ENCODE measurements at regions not wholly inside any gene's neighbourhood (a gene's known extent, or its start where the extent isn't known, plus 50 kb on each side); places are given as distances from the start of the nearest gene placed in this dataset.

DNA sequence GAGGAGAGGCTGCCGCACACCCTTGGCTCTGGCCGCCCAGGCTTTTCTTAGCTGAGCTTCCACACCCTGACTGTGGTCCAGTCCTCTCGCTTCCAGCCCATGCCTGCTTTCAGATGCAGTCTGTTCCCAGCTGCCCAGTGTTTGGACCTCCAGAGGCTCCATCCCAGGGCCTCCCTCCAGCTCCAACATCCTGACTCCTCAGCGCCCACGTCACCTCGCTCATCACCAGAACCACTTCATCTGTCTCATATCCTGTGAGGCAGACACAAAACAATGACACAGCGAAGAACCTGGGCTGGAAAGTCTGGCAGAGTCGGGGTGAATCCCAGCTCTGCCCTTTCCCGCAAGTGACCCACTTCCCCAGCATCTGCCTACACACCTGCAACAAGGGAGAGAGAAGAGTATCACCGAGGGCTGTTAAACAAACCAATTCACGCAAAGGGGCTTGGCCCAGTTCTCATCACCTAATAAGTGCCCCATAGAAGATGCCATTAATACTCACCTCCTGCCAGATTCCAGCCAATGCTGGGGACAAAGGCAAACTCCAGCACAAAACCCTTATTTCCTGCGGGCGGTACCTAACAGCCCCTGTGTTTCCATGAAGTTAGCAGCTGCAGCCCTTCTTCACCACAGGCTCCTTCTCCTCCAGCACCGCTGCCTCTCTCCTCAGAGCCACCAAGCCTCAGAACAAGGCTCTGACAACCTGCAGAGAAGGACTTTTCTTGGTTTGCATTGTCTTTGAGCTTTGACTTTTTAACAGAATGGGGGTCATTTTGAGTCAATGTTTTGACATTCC is 133.4 kb upstream of the CDH4 start:
- Histone ChIP-seq H3K9ac (ENCODE audit: low read length) (no peak overlapping the region), H3K4me3 (ENCODE audit: low read length) (no peak overlapping the region), H3K9me3 (ENCODE audit: control insufficient read depth, low read length) (no peaks in the 10 kb centered on the region), H3K36me3 (ENCODE audit: control insufficient read depth, insufficient read depth, low read length) (no peaks in the 10 kb centered on the region), H3K4me1 (ENCODE audit: control insufficient read depth, insufficient read depth, low read length) (no peaks in the 10 kb centered on the region), H3K27me3 (ENCODE audit: control insufficient read depth, insufficient read depth, low read length) (no peaks in the 10 kb centered on the region)

DNA sequence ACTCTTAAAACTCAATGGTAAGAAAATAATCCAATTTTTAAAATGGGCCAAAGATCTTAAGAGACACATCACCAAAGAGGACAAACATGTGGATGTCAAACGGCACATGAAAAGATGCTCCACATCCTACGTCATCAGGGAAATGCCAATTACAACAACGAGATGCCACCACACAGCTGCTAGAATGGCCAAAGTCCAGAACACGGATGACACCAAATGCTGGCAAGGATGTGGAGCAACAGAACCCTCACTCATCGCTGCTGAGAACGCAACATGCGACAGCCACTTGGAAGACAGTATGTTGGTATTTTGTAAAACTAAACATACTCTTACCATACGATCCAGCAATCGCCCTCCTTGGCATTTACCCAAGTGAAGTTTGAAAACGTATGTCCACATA is 132.8 kb upstream of the CDH4 start:
- Histone ChIP-seq H3K4me1 (ENCODE audit: control insufficient read depth, insufficient read depth, low read length) (no peaks in the 10 kb centered on the region), H3K9ac (ENCODE audit: low read length) (no peak overlapping the region), H3K27me3 (ENCODE audit: control insufficient read depth, insufficient read depth, low read length) (no peaks in the 10 kb centered on the region), H3K4me3 (ENCODE audit: low read length) (no peak overlapping the region), H3K36me3 (ENCODE audit: control insufficient read depth, insufficient read depth, low read length) (no peaks in the 10 kb centered on the region), H3K9me3 (ENCODE audit: control insufficient read depth, low read length) (no peaks in the 10 kb centered on the region)

DNA sequence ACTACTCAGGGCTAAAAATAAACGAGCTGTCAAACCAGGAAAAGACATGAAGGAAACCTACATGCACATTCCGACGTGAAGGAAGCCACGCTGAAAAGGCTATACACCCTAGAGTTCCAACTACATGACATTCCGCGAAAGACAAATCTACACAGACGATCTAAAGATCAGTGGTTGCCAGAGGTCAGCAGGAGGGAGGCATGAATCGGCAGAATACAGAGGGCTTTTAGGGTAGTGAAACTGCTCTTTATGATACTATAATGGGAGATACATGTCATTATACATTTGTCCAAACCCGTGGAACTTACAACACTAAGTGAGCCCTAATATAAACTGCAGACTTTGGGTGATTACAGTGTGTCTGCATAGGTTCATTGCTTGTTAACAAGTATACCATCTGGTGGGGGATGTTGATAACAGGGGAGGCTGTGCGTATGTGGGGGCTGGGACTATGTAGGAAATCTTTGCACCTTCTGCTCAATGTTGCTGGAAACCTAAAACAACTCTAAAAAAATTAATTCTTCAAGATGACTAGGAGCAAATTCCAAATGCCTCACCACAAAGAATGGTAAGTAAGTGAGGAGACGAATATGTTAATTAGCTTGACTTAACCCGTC is 132.2 kb upstream of the CDH4 start:
- Histone ChIP-seq H3K4me3 (ENCODE audit: low read length) (no peak overlapping the region), H3K9ac (ENCODE audit: low read length) (no peak overlapping the region), H3K36me3 (ENCODE audit: control insufficient read depth, insufficient read depth, low read length) (no peaks in the 10 kb centered on the region), H3K9me3 (ENCODE audit: control insufficient read depth, low read length) (no peaks in the 10 kb centered on the region), H3K4me1 (ENCODE audit: control insufficient read depth, insufficient read depth, low read length) (no peaks in the 10 kb centered on the region), H3K27me3 (ENCODE audit: control insufficient read depth, insufficient read depth, low read length) (no peaks in the 10 kb centered on the region)

DNA sequence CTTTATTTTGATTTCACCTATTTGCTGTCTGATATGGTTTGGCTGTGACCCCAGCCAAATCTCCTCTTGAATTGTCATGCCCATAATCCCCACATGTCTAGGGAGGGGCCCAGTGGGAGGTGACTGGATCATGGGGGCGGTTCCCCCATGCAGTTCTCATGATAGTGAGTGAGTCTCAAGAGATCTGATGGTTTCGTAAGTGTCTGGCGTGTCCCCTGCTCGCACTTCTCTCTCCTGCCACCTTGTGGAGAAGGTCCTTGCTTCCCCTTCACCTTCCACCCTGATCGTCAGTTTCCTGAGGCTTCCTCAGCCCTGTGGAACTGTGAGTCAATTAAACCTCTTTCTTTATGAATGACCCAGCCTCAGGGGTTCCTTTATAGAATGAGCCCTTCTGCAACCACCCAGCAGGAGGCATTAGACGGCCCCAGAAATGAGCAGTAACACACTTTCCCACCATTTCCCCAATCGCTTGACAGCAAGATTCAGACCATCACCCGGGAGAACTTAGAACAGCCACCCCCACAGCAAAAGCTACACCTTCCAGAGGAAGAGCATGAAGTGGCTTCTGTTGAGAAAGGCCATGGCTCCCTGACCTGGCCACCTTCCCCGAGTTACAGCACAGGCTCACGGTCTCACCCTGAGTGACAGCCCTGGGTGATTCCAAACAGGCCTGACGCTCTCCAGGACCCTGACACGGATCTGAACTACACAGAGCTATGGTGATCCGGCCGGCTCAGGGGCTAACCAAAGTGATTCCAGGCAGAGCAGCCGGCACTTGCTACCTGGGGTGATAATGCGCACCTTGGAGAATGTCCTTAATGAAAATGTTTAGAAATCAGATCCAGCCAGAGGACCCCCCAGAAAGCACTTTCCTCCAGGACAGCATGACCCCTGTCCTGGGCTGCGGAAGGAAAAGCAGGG is 131.2 kb upstream of the CDH4 start:
- H3K9me3 ChIP-seq (ENCODE audit: control insufficient read depth, low read length), result no peaks in the 10 kb centered on the region
- no peak overlapping the region for H3K4me3 ChIP-seq (ENCODE audit: low read length)
- H3K36me3 ChIP-seq (ENCODE audit: control insufficient read depth, insufficient read depth, low read length), result no peaks in the 10 kb centered on the region
- H3K27me3 ChIP-seq (ENCODE audit: control insufficient read depth, insufficient read depth, low read length), result no peaks in the 10 kb centered on the region
- no peaks in the 10 kb centered on the region for H3K4me1 ChIP-seq (ENCODE audit: control insufficient read depth, insufficient read depth, low read length)
- H3K9ac ChIP-seq (ENCODE audit: low read length), result no peak overlapping the region

DNA sequence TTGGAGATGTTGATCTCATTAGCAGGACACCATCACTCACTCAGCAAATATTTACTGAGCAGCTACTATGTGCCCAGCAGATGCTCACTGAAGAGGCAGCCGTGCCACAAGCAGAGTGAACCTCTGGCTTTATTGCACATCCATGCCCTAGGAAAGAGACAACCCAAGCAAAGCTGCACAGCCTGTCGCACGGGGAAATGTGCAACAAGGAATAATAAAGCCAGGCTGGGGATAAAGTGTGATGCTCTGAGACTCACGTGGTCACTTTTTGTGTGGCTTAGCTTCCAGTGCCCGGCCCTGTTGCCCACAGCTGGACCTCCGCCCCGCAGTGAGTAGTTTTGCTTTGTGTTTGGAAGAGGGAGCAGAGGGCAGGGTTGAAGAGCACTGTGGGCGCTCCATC is 130.4 kb upstream of the CDH4 start:
- H3K9me3 ChIP-seq (ENCODE audit: control insufficient read depth, low read length), result no peaks in the 10 kb centered on the region
- no peaks in the 10 kb centered on the region for H3K4me1 ChIP-seq (ENCODE audit: control insufficient read depth, insufficient read depth, low read length)
- H3K36me3 ChIP-seq (ENCODE audit: control insufficient read depth, insufficient read depth, low read length), result no peaks in the 10 kb centered on the region
- H3K27me3 ChIP-seq (ENCODE audit: control insufficient read depth, insufficient read depth, low read length), result no peaks in the 10 kb centered on the region
- no peak overlapping the region for H3K9ac ChIP-seq (ENCODE audit: low read length)
- H3K4me3 ChIP-seq (ENCODE audit: low read length), result no peak overlapping the region

DNA sequence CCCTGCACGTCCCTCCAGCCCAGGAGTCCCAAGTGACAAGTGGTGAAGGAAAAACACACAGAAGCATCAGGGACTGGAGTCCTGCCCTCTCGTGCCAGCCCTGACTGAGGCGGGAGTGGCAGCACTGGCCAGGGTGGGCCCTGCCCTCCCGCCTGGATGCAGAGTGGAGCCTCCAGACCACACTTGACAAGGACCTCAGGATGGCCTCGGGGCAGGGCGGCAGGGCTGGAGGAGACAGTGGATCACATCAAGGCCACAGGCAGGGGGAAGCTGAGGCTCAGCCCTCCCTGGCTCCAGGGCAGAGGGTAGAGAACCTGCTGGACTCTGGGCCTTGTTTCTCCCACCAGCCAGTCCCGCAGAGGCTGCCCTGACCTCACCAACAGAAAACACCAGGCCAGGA is 128.8 kb upstream of the CDH4 start:
- Histone ChIP-seq H3K36me3 (ENCODE audit: control insufficient read depth, insufficient read depth, low read length) (no peaks in the 10 kb centered on the region), H3K4me3 (ENCODE audit: low read length) (no peak overlapping the region), H3K9me3 (ENCODE audit: control insufficient read depth, low read length) (no peaks in the 10 kb centered on the region), H3K4me1 (ENCODE audit: control insufficient read depth, insufficient read depth, low read length) (no peaks in the 10 kb centered on the region), H3K9ac (ENCODE audit: low read length) (no peak overlapping the region), H3K27me3 (ENCODE audit: control insufficient read depth, insufficient read depth, low read length) (no peaks in the 10 kb centered on the region)

DNA sequence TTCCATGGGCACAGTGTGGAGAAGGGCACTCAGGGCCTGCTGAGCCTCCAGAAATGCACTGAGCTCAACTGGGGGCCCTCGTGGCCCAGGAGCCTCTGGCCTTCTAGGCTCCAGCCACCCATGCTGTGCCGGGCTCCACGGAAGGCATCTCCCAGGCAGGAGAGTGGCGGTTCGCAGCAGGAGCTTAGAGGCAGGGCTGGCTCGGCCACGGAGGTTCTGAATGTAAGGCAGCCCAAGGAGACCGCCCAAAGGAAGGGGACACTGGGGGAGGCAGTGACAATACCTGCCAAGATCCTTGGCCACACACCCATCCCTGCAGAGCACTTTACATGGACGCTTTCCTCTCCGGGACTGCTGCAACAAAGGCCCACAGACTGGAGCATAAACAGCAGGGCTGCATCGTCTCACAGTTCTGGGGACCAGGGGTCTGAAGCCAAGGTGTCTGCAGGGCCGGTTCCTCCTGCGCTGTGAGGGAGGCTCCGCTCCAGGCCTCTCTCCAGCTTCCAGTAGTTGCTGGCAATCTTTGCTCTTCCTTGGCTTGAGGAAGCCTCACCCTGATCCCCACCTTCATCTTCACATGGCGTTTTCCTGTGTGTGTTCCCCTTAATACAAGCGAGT is 128.2 kb upstream of the CDH4 start:
- no peaks in the 10 kb centered on the region for H3K36me3 ChIP-seq (ENCODE audit: control insufficient read depth, insufficient read depth, low read length)
- H3K27me3 ChIP-seq (ENCODE audit: control insufficient read depth, insufficient read depth, low read length), result no peaks in the 10 kb centered on the region
- no peak overlapping the region for H3K9ac ChIP-seq (ENCODE audit: low read length)
- no peaks in the 10 kb centered on the region for H3K4me1 ChIP-seq (ENCODE audit: control insufficient read depth, insufficient read depth, low read length)
- no peaks in the 10 kb centered on the region for H3K9me3 ChIP-seq (ENCODE audit: control insufficient read depth, low read length)
- H3K4me3 ChIP-seq (ENCODE audit: low read length), result no peak overlapping the region

DNA sequence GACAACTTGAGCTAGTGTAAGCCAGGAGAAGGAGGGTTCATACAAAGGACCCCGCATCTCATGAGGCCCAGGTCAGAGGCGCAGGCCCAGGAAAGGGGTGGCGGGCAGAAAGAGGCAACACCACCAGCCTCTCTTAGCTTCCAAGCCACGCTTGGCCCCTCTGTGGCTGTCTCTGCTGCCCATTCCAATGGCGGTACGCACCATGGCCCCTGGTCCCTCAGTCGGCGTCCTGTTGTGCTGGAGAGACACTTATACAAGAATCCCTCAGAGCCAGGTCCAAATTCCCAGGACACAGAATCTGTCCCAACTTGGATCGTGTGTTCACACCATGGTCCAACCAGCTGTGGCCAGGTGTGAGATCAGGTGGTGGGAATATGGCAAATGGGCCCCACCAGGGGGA is 127.0 kb upstream of the CDH4 start:
- no peaks in the 10 kb centered on the region for H3K27me3 ChIP-seq (ENCODE audit: control insufficient read depth, insufficient read depth, low read length)
- no peak overlapping the region for H3K9ac ChIP-seq (ENCODE audit: low read length)
- no peaks in the 10 kb centered on the region for H3K4me1 ChIP-seq (ENCODE audit: control insufficient read depth, insufficient read depth, low read length)
- no peaks in the 10 kb centered on the region for H3K36me3 ChIP-seq (ENCODE audit: control insufficient read depth, insufficient read depth, low read length)
- H3K4me3 ChIP-seq (ENCODE audit: low read length), result no peak overlapping the region
- H3K9me3 ChIP-seq (ENCODE audit: control insufficient read depth, low read length), result no peaks in the 10 kb centered on the region

DNA sequence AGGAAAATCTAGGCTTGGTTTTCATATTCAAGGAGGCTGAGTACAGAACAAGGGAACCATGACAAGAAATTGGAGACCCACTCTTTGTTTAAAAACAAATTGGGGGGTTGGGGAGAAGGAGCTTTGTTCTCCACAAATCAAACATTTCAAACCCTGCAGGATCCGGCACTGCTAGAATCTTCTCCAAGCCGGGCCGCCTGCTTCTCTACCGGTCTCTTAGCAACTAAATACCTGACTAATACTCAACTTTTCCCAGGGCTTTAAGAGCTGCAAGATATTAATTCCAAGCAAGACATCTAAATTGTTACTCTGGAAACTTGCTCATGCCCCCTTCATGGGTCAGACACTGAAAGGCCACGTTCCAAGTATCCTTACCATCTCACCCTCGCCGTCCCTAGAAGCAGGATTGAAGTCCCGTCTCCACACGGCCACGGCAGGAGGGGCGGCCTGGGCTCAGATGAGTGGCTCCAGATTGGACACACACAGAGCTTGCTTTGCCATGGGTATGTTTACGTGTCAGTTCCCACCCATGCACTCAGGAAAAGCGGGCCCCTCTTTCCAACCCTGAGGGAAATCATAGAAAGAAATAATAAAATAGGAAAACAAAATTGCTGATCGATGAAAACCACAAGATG is 126.4 kb upstream of the CDH4 start:
- Histone ChIP-seq H3K4me3 (ENCODE audit: low read length) (no peak overlapping the region), H3K9ac (ENCODE audit: low read length) (no peak overlapping the region), H3K36me3 (ENCODE audit: control insufficient read depth, insufficient read depth, low read length) (no peaks in the 10 kb centered on the region), H3K4me1 (ENCODE audit: control insufficient read depth, insufficient read depth, low read length) (no peaks in the 10 kb centered on the region), H3K27me3 (ENCODE audit: control insufficient read depth, insufficient read depth, low read length) (no peaks in the 10 kb centered on the region), H3K9me3 (ENCODE audit: control insufficient read depth, low read length) (no peaks in the 10 kb centered on the region)

DNA sequence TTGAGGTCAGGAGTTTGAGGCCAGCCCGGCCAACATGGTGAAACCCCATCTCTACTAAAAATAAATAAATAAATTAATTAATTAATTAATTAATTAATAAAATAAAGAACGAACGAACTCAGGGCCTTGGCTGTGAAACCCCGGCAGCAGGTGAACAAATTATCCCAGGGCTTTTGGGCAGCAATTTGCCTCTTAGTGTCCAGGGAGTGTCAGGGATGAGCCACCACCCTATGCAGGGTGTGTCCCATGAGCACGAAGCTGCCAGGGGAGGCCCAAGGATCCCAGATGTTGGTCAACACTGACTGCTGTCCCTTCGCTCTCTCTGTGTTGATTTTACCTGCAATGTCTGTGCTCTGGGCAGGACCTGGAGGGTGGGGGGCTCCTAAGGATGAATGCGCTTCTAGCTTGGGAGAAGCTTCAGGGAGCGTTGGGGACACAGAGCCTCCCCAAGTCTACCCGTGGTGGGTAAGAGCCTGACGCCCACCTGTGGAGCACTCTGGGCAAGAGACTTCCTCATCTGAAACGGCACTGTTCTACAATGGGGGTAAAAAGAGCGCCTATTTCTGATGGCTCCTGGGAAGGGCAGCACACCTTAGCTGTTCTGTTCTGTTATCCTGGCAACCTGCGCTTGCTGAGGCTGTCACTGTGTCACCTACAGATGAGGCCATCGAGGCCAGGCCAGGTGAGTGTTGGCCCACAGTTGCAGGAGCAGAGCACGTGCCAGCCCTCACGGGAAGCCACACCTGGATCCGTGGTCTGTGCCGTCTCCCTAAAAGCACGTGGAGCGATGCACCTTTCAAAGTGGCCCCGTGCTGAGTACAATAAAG is 125.5 kb upstream of the CDH4 start:
- no peaks in the 10 kb centered on the region for H3K9me3 ChIP-seq (ENCODE audit: control insufficient read depth, low read length)
- H3K27me3 ChIP-seq (ENCODE audit: control insufficient read depth, insufficient read depth, low read length), result no peaks in the 10 kb centered on the region
- no peak overlapping the region for H3K4me3 ChIP-seq (ENCODE audit: low read length)
- H3K36me3 ChIP-seq (ENCODE audit: control insufficient read depth, insufficient read depth, low read length), result no peaks in the 10 kb centered on the region
- H3K9ac ChIP-seq (ENCODE audit: low read length), result no peak overlapping the region
- no peaks in the 10 kb centered on the region for H3K4me1 ChIP-seq (ENCODE audit: control insufficient read depth, insufficient read depth, low read length)
